ENCODE measurements at regions not wholly inside any gene's neighbourhood (a gene's known extent, or its start where the extent isn't known, plus 50 kb on each side); places are given as distances from the start of the nearest gene placed in this dataset.

DNA sequence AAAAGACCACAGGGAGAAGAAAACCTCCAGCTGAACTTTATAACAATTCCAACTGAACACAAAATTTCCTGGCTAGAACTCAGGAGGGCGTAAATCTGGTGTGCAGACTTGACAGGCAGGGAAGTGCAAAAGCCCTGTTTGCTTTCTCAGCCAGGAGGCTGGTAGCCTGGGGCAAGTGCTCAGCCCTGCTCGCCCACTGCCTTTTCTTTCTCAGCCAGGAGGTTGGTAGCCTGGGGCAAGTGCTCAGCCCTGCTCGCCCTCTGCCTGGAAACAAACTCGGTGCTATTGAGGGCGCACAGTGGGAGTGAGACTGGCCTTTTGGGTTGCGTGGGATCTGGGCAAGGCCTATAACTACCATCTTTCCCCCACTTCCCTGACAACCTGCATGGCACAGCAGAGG is 275.4 kb upstream of the MAOA start:
- no peaks in the 10 kb centered on the region for H4K20me1 ChIP-seq (ENCODE audit: insufficient read depth)
- no TSS peak for BruUV-seq (replicated peaks)
- CTCF ChIA-PET = no interaction called here
- H3K27me3 ChIP-seq (ENCODE audit: insufficient read depth, low read depth) = no peaks in the 10 kb centered on the region
- no peaks in the 10 kb centered on the region for H3K36me3 ChIP-seq (ENCODE audit: low read depth)
- POLR2A ChIA-PET (ENCODE audit: unreplicated experiment) = no interaction called here
- H3K4me1 ChIP-seq (replicated peaks; ENCODE audit: insufficient read depth) = no peaks in the 10 kb centered on the region
- DNase-seq = no peak
- H2AFZ ChIP-seq = no peak overlapping the region
- intact Hi-C loops (cut with micrococcal nuclease; ENCODE audit: unreplicated experiment) = no loop called here
- TF ChIP-seq, protein P1, sequence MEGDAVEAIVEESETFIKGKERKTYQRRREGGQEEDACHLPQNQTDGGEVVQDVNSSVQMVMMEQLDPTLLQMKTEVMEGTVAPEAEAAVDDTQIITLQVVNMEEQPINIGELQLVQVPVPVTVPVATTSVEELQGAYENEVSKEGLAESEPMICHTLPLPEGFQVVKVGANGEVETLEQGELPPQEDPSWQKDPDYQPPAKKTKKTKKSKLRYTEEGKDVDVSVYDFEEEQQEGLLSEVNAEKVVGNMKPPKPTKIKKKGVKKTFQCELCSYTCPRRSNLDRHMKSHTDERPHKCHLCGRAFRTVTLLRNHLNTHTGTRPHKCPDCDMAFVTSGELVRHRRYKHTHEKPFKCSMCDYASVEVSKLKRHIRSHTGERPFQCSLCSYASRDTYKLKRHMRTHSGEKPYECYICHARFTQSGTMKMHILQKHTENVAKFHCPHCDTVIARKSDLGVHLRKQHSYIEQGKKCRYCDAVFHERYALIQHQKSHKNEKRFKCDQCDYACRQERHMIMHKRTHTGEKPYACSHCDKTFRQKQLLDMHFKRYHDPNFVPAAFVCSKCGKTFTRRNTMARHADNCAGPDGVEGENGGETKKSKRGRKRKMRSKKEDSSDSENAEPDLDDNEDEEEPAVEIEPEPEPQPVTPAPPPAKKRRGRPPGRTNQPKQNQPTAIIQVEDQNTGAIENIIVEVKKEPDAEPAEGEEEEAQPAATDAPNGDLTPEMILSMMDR (conservative IDR thresholded peaks at IDR 0.05) = no peak
- no peak for TF ChIP-seq EZH2 (IDR thresholded peaks at IDR 0.05; ENCODE audit: low read depth)
- no peaks in the 10 kb centered on the region for H3F3A ChIP-seq (ENCODE audit: insufficient read depth, low read depth)
- H3K79me2 ChIP-seq (ENCODE audit: low read depth) = no peaks in the 10 kb centered on the region
- no peak overlapping the region for H3K4me3 ChIP-seq
- H3K9me2 ChIP-seq (ENCODE audit: insufficient read depth) = no peaks in the 10 kb centered on the region
- H3K4me2 ChIP-seq = no peak overlapping the region
- H3K27ac ChIP-seq = no peak overlapping the region
- no peaks in the 10 kb centered on the region for H3K9me3 ChIP-seq (ENCODE audit: insufficient read depth, low read depth)

DNA sequence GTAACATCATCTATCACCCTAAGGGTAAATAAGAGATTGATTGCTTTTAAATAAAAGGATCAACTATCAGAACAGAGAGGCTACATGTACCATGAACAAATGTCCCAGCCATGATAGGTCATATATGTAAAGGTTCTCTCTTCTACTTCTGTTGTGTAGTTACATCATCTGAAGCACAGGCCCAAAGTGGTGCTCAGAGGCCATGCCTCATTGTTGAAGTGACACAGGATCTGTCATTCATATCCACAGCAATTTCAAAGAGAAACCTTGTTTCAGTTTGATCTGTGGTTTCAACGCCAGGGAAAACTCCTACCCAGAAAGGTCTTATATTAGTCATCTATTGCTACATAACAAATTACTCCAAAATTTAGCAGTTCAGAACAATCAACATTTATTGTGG is 269.2 kb upstream of the MAOA start:
- Histone ChIP-seq H3K36me3 (ENCODE audit: low read depth) (no peaks in the 10 kb centered on the region), H3K79me2 (ENCODE audit: low read depth) (no peaks in the 10 kb centered on the region), H3K4me1 (replicated peaks; ENCODE audit: insufficient read depth) (no peaks in the 10 kb centered on the region), H3K27ac (no peak overlapping the region), H3K9me3 (ENCODE audit: insufficient read depth, low read depth) (no peaks in the 10 kb centered on the region), H3K27me3 (ENCODE audit: insufficient read depth, low read depth) (no peaks in the 10 kb centered on the region), H3K4me2 (no peak overlapping the region), H3K9me2 (ENCODE audit: insufficient read depth) (no peaks in the 10 kb centered on the region), H4K20me1 (ENCODE audit: insufficient read depth) (no peaks in the 10 kb centered on the region), H3F3A (ENCODE audit: insufficient read depth, low read depth) (no peaks in the 10 kb centered on the region), H3K4me3 (no peak overlapping the region), H2AFZ (no peak overlapping the region)
- DNase-seq = no peak
- POLR2A ChIA-PET (ENCODE audit: unreplicated experiment) = no interaction called here
- TF ChIP-seq, protein P1 (conservative IDR thresholded peaks at IDR 0.05) = no peak
- TF ChIP-seq EZH2 (IDR thresholded peaks at IDR 0.05; ENCODE audit: low read depth) = no peak
- intact Hi-C loops (cut with micrococcal nuclease; ENCODE audit: unreplicated experiment) = no loop called here
- CTCF ChIA-PET = no interaction called here
- no TSS peak for BruUV-seq (replicated peaks)

DNA sequence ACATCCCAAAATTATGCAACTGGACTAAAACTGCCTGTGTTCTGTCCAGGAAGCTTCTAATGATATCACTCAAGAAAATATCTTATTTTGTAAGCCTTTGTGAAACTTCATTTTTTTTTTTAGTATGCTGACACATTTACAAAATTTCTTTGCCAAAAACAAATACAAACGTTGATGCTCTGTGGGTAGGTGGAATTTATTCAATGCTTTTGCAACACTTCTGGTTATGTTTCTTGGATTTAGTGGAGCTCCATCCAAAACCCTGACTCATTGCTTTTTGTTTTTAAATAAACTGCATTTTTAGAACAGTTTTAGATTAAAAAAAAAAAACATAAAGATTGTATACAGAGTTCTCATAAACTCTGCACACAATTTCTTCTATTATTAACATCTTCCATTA is 250.9 kb upstream of the MAOA start:
- no peaks in the 10 kb centered on the region for H3K79me2 ChIP-seq (ENCODE audit: low read depth)
- no TSS peak for BruUV-seq (replicated peaks)
- H3K36me3 ChIP-seq (ENCODE audit: low read depth) = no peaks in the 10 kb centered on the region
- no peak for TF ChIP-seq EZH2 (IDR thresholded peaks at IDR 0.05; ENCODE audit: low read depth)
- TF ChIP-seq, protein P1 (conservative IDR thresholded peaks at IDR 0.05) = no peak
- no peaks in the 10 kb centered on the region for H3F3A ChIP-seq (ENCODE audit: insufficient read depth, low read depth)
- H3K4me3 ChIP-seq = no peak overlapping the region
- no peak for DNase-seq
- intact Hi-C loops (cut with micrococcal nuclease; ENCODE audit: unreplicated experiment) = no loop called here
- no peaks in the 10 kb centered on the region for H3K9me3 ChIP-seq (ENCODE audit: insufficient read depth, low read depth)
- no peaks in the 10 kb centered on the region for H3K4me1 ChIP-seq (replicated peaks; ENCODE audit: insufficient read depth)
- ChIA-PET POLR2A (ENCODE audit: unreplicated experiment) (no interaction called here), CTCF (no interaction called here)
- H4K20me1 ChIP-seq (ENCODE audit: insufficient read depth) = no peaks in the 10 kb centered on the region
- H3K4me2 ChIP-seq = no peak overlapping the region
- H3K27ac ChIP-seq = no peak overlapping the region
- H3K9me2 ChIP-seq (ENCODE audit: insufficient read depth) = no peaks in the 10 kb centered on the region
- H3K27me3 ChIP-seq (ENCODE audit: insufficient read depth, low read depth) = no peaks in the 10 kb centered on the region
- no peak overlapping the region for H2AFZ ChIP-seq
